GM12875 (cell line): ENCODE measurements at regions not wholly inside any gene's neighbourhood (a gene's known extent, or its start where the extent isn't known, plus 50 kb on each side); places are given as distances from the start of the nearest gene placed in this dataset.

Source experiments
- H3K4me3 ChIP-seq: one replicate; pipeline ENCODE4 v1.5.1; 2011; ENCODE audit warnings: low read depth, low read length, control low read depth
- CTCF ChIP-seq: IDR thresholded peaks from 2 replicates; pipeline ENCODE4 v1.5.1; 2011; ENCODE audit warnings: low read depth, mild to moderate bottlenecking, control low read depth, inconsistent platforms, low read length, moderate library complexity, borderline replicate concordance; ENCODE audit not compliant: insufficient read depth

DNA sequence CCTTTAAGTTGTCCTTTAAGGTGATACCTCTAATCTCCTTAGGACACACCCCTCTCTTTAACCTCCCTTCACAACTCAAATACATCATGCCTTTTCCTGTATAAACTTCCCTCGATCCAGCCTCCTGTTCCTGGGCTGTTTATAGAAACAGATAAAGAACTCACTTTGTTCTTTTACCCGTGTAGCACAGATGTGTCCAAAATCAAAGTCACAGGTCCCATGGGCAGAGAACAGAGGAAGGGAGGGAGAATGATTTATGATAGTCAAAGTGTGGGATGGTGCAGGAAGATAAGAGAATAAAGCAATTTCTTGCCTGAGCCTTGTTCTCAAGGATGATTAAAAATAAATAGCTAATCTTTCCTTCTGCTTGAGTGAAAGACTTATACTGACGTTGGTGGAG, 50.3 kb upstream of the CABCOCO1 start:
- H3K4me3 ChIP-seq = no peak overlapping the region
- TF ChIP-seq CTCF = no peak

DNA sequence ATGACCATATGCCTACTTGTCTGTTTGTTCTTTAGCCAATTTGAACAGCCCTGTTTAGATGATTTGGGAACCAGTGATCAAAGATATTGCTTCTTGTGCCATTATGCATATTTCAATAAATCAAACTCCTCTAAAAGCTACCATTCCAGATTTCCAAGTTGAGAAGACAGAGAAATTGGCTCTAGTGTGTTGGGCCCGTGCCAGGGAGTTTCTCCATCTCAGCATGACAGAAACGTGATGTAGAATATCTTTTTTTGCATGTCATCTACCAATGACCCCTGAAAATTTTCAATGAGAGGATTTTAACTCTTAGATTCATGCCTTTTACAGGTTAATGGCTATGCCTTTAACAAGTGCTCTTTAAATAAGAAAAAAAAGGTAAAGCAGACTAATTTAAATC, 50.7 kb upstream of the CABCOCO1 start:
- no peak for TF ChIP-seq CTCF
- H3K4me3 ChIP-seq = no peak overlapping the region

DNA sequence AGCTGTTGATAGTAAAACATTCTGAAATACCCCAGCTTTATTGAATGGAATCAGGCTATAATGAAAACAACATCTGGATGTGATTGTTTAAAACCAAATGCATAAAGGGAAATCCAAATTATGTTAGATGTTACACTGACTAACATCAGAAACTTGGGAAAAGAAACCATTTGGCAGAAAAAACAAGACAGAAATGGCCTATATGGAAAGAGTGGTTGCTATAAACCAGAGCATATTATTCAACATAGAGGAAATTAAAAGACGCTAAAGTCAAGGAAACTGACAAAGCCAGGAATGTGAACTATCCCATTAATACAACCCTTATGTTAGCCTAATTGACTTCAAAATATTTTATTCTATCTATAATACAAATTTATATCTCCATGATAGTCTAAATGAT, 53.0 kb upstream of the CABCOCO1 start:
- TF ChIP-seq CTCF = no peak
- H3K4me3 ChIP-seq = no peak overlapping the region

GRCh38 chr10:61608255-61609033, 54.3 kb upstream of the CABCOCO1 start:
- no peak for TF ChIP-seq CTCF
- H3K4me3 ChIP-seq = no peak overlapping the region

- peak; percentile 46; the same call in 1 of the 2 replicates for TF ChIP-seq CTCF
- no peak overlapping the region for H3K4me3 ChIP-seq
Observed at GRCh38 chr10:61606959-61607907, 55.5 kb upstream of the CABCOCO1 start.

- no peak for TF ChIP-seq CTCF
Observed at GRCh38 chr10:61605221-61605620, 57.5 kb upstream of the CABCOCO1 start.

More at GRCh38 chr10:61605221-61605620, 57.5 kb upstream of the CABCOCO1 start:
- no peak overlapping the region for H3K4me3 ChIP-seq
